Fibroblast of upper back skin (primary cell): ENCODE measurements at regions not wholly inside any gene's neighbourhood (a gene's known extent, or its start where the extent isn't known, plus 50 kb on each side); places are given as distances from the start of the nearest gene placed in this dataset.

Source experiments
- DNase-seq: peaks from one replicate; pipeline ENCODE4 v3.0.0-alpha.2; 2013

GRCh38 chr4:64551125-64551524 is 141.9 kb upstream of the TECRL start:
- no peak for DNase-seq

- no peak for DNase-seq
Measured at GRCh38 chr4:64545593-64545992, 136.3 kb upstream of the TECRL start.

GRCh38 chr4:64539234-64539849 is 130.1 kb upstream of the TECRL start:
- peak; percentile 53 for DNase-seq

- no peak for DNase-seq
Measured at GRCh38 chr4:64538219-64538618, 129.0 kb upstream of the TECRL start.

GRCh38 chr4:64533637-64534036 is 124.4 kb upstream of the TECRL start:
- DNase-seq = no peak

GRCh38 chr4:64533159-64533558 is 123.9 kb upstream of the TECRL start:
- no peak for DNase-seq

- DNase-seq = no peak
Measured at GRCh38 chr4:64520421-64520820, 111.2 kb upstream of the TECRL start.

GRCh38 chr4:64518600-64518999 is 109.3 kb upstream of the TECRL start:
- no peak for DNase-seq

- DNase-seq = no peak
Measured at GRCh38 chr4:64516176-64516575, 106.9 kb upstream of the TECRL start.

- no peak for DNase-seq
Measured at GRCh38 chr4:64508089-64508488, 98.8 kb upstream of the TECRL start.

- no peak for DNase-seq
Measured at GRCh38 chr4:64503945-64504675, 94.9 kb upstream of the TECRL start.

GRCh38 chr4:64503416-64503815 is 94.2 kb upstream of the TECRL start:
- no peak for DNase-seq

GRCh38 chr4:64497491-64497890 is 88.2 kb upstream of the TECRL start:
- DNase-seq = peak; percentile 9

GRCh38 chr4:64495946-64496345 is 86.7 kb upstream of the TECRL start:
- DNase-seq = no peak

- DNase-seq = no peak
Measured at GRCh38 chr4:64489628-64490027, 80.4 kb upstream of the TECRL start.

- no peak for DNase-seq
Measured at GRCh38 chr4:64479338-64479737, 70.1 kb upstream of the TECRL start.

- no peak for DNase-seq
Measured at GRCh38 chr4:64477127-64477526, 67.9 kb upstream of the TECRL start.

GRCh38 chr4:64465263-64465662 is 56.0 kb upstream of the TECRL start:
- no peak for DNase-seq

- DNase-seq = no peak
Measured at GRCh38 chr4:64464581-64464980, 55.3 kb upstream of the TECRL start.
